Right forelimb (tissue), 1 donor: ENCODE measurements at regions not wholly inside any gene's neighbourhood (a gene's known extent, or its start where the extent isn't known, plus 50 kb on each side); places are given as distances from the start of the nearest gene placed in this dataset.
"Not testable (repeated sequence)": the region's sequence is repeated elsewhere in the genome, so short reads cannot be mapped to it uniquely, and the experiment has no call there.

Experiments
- DNase-seq: peaks from one replicate; pipeline ENCODE4 v3.0.0-alpha.2; 2018

DNA sequence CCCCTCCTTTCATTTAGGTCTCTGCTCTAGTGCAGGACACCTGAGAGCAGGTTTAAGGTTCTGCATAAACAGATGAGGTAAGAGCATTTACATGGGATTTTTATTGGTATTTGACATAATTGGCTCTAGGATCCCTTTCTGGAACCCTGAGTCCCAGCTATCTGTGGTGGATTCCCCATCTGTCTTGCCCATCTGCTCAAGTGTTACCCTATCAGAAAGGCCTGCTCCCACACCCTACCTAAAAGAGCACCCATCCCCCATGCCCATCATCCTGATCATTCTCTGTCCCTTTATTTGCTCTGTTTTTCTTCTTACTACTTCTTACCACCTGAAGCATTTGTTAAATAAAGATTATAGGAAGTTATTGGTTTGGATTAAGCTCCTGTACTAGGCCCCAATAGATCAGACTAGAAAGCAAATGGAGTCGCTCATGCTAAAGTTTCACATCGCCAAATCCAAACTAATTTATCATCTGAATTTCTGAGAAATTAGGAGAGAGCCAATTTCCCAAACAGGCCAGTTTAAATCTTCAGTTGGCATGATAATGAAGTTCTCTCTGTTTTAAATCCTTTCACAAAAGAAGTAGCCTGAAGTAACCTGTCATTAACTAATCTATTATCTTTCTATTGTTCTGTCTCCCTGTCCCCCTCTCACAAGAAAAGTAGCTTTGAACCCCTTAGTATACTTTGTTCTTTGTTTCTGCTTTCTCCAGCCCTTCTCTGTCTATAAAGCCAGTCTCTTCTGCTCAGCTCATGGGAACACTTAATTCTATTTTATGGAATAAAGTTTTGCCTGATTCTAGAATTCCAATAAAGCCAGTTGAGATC lies 178.6 kb downstream of the ZNF674 start:
- no peak for DNase-seq

- DNase-seq, result no peak
Observed at GRCh38 chrX:46354481-46354880, 190.7 kb downstream of the ZNF674 start.

- DNase-seq, result no peak
Observed at GRCh38 chrX:46341767-46342322, 203.4 kb downstream of the ZNF674 start.

GRCh38 chrX:46340696-46341095 lies 204.5 kb downstream of the ZNF674 start:
- DNase-seq, result no peak

GRCh38 chrX:46333550-46333949 lies 211.7 kb downstream of the ZNF674 start:
- no peak for DNase-seq

DNA sequence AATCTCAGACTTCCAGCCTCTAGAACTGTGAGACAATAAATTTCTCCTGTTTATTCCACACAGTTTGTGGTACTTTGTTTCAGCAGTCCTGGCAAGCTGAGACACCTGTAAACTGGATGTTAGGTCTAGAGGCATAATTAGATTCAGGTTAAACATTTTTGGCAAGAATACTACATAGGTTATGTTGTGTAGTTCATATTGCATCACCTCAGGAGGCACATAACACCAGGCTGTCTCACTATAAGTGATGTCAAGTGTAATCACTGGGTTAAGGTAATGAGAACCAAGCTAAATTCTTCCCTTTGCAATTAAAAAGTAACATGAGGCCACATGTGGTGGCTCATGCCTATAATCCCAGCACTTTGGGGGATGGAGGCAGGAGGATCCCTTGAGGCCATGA lies 214.2 kb downstream of the ZNF674 start:
- DNase-seq, result no peak

GRCh38 chrX:46330513-46330912 lies 214.7 kb downstream of the ZNF674 start:
- no peak for DNase-seq

DNA sequence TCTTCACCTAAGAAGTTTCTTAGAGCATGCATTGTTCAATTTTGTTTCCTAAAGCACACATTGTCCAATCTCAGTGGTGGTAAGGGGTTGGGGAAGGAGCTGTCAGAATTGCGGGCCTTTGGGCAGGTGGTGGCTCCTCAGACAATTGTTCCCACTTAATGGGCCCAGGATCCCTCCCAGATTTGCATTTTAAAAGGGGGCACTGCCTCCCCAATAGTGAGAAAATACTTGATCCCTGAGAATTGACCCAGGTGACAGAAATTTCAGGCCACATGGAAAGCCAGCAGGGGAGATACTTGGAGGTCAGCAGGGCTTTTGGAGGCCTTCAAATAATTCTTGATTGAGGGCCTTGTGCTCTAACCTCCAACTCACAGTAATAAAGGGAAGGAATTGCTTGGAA lies 217.1 kb downstream of the ZNF674 start:
- no peak for DNase-seq

DNA sequence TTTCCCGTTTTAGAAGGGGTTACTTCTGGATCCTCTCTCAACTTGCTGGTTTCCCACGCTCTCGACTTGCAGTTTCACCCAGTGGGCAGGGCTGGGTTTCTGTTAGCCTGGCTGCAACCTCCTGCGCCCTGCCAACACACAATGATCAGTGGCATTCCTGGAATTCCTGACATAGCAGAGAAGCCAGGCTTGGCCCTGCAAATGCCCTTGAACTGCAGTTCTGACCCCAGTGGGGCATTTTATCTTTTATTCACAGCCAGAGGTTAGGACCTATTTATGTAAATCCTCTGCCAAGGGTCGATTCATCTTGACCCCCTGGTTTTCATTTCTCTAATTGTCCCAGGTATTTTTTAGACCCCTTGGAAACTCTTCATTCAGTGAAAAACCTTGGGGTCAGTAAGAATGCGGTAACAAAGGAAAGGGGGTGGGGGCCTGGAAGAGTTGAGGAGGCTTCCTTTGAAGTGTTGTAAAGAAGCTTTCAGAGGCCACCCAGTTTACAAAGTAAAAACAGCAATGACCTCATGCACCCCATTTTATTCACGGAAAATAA lies 217.6 kb downstream of the ZNF674 start:
- DNase-seq, result no peak

DNA sequence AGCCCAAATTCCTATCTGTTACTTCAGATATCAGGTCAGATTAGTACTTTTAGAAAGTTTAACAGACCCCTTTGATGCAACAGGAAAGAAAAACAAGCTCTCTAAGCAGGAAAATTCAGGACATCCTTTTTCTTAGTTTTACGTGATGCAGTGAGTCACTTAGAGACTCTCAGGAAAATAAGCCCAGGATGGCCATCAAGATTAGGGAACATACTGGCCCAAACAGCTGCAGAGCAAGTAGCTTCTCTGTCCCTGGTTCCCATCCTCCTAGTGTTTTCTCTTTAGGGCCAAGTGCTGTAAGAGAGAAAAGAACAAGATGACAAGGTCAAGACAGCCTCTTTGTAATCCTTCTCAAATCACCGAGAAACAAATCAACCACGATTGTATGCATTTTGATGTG lies 219.1 kb downstream of the ZNF674 start:
- no peak for DNase-seq

- DNase-seq, result no peak
Observed at GRCh38 chrX:46325312-46325877, 219.8 kb downstream of the ZNF674 start.

DNA sequence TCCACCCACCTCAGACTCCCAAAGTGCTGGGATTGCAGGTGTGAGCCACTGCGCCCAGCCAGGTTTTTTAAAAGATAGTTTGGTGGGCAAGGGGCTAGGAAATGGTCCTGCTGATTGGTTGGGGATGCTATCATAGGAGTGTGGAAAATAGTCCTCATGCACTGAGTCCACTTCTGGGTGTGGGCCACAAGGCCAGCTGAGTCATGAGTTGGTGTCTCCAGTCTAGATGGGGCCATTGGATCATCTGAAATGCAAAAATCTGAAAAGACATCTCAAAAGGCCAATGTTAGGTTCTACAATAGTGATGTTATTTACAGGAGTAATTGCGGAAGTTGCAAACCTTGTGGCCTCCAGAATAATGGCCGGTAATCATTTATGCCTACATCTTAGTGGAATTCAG lies 221.1 kb downstream of the ZNF674 start:
- DNase-seq, result no peak

- DNase-seq, result not testable (repeated sequence)
Observed at GRCh38 chrX:46322929-46323328, 222.3 kb downstream of the ZNF674 start.

DNA sequence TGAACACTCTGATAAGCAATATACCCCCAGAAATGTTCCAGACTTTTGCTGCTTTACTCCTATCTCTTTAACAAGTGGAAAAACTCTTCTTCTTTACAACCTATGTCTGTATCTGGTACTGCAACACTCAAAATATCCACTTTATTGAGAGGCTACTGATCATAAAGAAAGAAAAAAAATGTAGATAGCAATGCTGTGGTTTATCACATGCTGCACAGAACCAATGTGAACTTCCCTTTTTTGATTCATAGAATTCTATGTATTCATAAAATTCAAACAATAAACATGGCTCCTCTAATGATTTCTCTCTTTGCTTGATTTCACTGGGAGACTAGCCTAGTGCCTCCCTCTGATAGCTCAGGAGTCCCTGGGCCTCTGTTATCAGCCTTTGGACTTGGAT lies 223.5 kb downstream of the ZNF674 start:
- DNase-seq, result no peak

GRCh38 chrX:46319750-46320149 lies 225.5 kb downstream of the ZNF674 start:
- no peak for DNase-seq

- DNase-seq, result no peak
Observed at GRCh38 chrX:46318551-46318950, 226.7 kb downstream of the ZNF674 start.

GRCh38 chrX:46317163-46317562 lies 228.1 kb downstream of the ZNF674 start:
- DNase-seq, result no peak

GRCh38 chrX:46311581-46312120 lies 233.6 kb downstream of the ZNF674 start:
- no peak for DNase-seq

DNA sequence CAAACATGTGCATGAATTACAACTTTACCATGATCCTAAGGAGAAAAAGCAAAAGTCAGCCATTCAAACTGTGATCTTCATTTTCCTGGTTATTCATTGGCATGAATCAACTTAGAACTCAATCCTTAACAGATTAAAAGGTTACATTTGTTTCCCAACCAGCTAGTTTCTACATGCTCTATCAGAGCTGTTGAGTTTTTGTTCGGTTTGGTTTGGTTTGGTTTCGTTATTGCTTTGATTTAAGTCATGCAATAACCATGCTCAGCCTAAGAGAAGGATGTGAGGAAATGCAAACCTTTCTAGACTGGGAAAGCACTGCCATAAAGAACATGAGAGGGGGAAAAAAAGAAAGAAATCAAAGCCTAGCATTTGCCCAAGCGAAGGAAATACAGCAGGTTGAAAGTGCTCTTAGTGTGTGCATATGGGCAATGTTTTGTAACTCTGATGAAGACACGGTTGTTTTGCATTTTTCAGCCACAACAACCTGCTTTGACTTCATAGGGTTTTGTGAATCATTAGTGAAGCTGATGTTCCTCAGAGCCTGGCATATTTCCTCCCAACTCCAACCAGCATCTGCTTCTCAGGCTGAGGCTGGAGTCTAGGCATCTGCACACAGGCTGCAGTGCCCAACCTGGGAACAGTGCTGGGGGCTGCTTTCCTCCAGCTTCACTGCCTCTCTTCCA lies 234.3 kb downstream of the ZNF674 start:
- no peak for DNase-seq

DNA sequence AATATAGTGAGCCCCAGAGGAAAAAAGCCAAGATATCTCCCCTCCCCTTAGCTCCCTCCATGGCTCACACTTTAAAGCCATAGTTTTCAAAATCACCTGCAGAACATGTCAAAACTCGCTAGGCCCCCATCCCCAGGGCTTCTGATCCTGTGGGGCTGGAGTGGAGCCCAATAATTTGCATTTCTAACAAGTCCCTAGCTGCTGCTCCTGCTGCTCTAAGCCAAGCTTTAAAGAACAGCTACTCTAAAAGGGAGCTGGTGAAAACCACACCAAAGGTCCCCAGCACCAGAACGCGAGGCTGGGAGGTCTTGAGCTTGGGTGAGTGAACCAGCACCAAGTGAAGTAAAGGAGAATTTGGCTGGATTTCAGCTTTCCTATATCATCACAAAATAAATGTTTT lies 237.1 kb downstream of the ZNF674 start:
- no peak for DNase-seq

GRCh38 chrX:46306103-46306502 lies 239.1 kb downstream of the ZNF674 start:
- no peak for DNase-seq

GRCh38 chrX:46305431-46305830 lies 239.8 kb downstream of the ZNF674 start:
- DNase-seq, result no peak

DNA sequence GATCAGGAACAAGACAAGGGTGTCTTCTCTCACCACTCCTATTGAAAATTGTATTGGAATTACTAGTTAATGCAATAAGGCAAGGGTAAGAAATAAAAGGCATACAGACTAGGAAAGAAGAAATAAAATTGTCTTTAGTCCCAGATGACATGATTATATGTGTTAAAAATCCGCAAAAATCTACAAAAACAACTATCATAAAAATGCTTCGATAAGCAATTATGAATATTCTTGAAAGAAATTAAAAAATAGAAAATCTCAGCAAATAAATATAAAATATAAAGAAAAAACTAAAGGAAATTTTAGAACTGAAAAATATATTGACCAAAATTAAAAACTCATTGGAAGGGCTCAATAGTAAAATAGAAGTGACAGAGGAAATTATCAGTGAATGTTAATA lies 243.3 kb downstream of the ZNF674 start:
- DNase-seq, result no peak
